WI38 (cell line): ENCODE measurements at regions not wholly inside any gene's neighbourhood (a gene's known extent, or its start where the extent isn't known, plus 50 kb on each side); places are given as distances from the start of the nearest gene placed in this dataset.

Experiments used
- H3K4me3 ChIP-seq: 2 replicates; pipeline ENCODE4 v1.5.1; 2011; ENCODE audit warnings: low read depth, mild to moderate bottlenecking, control low read depth, low read length
- TF ChIP-seq, protein P1 (sequence below): IDR thresholded peaks from 2 replicates; pipeline ENCODE4 v1.5.1; 2012; ENCODE audit warnings: low read depth, mild to moderate bottlenecking, control low read depth, low read length

DNA sequence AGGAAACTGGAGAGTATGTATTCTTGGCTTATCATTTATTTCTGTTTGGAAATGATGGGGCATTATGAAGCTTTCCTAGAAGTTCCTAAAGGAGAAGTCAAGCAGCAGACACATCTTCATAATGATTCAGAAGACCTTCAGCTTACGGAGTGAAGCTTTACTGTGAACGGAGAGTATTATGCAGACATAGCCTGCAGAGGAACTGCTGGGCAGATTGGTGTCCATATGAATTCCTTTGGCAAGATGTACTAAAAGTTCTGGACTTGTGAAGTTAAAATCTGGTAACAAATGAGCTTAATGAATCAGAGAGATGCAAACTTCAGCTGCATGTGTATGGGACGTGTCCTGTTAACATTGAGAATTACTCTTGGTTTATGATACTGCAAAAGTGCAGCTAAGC is 60.1 kb downstream of the NABP1 start:
- H3K4me3 ChIP-seq, result no peak overlapping the region
- TF ChIP-seq, protein P1, sequence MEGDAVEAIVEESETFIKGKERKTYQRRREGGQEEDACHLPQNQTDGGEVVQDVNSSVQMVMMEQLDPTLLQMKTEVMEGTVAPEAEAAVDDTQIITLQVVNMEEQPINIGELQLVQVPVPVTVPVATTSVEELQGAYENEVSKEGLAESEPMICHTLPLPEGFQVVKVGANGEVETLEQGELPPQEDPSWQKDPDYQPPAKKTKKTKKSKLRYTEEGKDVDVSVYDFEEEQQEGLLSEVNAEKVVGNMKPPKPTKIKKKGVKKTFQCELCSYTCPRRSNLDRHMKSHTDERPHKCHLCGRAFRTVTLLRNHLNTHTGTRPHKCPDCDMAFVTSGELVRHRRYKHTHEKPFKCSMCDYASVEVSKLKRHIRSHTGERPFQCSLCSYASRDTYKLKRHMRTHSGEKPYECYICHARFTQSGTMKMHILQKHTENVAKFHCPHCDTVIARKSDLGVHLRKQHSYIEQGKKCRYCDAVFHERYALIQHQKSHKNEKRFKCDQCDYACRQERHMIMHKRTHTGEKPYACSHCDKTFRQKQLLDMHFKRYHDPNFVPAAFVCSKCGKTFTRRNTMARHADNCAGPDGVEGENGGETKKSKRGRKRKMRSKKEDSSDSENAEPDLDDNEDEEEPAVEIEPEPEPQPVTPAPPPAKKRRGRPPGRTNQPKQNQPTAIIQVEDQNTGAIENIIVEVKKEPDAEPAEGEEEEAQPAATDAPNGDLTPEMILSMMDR, result no peak

DNA sequence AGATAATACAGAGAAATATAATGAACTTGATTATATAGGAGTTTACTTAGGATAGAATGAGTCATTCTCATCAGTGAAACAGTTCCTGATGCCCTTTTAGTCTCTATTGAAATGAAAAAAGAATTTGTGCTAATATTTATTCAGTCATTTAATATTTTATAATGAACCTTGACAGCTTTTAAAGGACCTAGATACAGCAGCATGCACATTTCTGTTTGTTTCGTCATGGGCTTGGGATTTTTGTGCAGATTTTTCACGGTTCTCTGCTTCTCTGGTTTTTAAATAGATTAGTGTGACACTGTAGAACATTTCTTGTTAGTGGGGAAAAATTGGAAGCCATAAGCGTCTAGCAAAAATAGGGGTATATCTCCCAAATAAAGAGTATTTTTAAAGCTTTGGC is 60.7 kb downstream of the NABP1 start:
- TF ChIP-seq, protein P1, result no peak
- H3K4me3 ChIP-seq, result no peak overlapping the region

DNA sequence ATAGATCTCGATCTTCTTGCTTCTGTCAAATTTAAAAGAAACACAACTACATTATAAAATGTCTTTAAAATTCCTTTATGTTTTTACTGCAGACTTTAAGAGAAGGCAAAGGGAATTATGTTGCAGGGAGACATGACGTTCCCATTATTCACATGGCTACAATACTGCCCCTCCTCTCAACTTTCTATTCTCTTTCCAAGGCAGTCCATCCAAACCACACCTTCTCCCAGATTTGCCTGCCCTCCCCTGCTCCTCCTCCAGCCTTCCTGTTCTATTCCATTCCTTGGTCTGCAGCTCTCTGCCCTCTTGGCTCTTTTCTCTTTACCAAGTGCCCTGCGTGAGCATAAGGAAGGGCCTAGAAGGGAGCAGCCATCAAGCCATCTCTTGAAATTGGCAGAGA is 61.3 kb downstream of the NABP1 start:
- TF ChIP-seq, protein P1, result no peak
- H3K4me3 ChIP-seq, result no peak overlapping the region

DNA sequence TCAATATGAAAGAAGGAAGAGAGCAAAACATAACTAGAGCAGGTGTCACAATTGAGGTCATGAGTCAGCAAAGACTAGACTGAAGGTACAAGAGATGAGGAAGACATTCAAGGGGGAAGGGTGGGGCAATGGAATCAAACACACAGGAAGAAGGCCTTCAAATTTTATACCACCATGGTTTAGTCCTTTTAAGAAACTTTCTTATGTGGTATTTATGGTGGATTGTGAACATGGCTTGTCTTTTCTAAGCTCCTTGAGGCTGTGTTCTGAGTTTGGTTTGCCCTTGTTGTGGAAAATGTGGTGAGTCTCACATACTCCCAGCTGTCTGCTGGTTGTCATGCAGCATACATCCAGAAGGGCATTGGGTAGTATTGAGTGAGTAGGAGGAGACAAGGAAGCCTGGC is 62.1 kb downstream of the NABP1 start:
- TF ChIP-seq, protein P1, result no peak
- no peak overlapping the region for H3K4me3 ChIP-seq

DNA sequence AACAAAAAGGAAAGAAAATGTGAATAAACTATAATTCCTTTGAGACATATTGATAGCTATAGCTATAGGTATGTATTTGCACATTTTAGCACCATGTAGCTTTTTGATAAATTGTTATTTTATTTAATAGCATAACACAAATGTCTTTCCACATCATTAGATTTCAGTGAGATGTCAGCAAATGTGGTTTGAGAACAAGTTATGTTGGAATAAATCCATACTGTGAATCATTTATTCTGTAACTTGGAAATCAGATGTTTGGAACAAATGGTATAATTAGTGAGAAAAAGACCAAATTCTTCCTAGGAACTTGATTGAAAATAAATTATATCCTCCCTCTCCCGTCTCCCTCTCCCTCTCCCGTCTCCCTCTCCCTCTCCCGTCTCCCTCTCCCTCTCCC is 62.8 kb downstream of the NABP1 start:
- no peak overlapping the region for H3K4me3 ChIP-seq
- TF ChIP-seq, protein P1, result no peak

DNA sequence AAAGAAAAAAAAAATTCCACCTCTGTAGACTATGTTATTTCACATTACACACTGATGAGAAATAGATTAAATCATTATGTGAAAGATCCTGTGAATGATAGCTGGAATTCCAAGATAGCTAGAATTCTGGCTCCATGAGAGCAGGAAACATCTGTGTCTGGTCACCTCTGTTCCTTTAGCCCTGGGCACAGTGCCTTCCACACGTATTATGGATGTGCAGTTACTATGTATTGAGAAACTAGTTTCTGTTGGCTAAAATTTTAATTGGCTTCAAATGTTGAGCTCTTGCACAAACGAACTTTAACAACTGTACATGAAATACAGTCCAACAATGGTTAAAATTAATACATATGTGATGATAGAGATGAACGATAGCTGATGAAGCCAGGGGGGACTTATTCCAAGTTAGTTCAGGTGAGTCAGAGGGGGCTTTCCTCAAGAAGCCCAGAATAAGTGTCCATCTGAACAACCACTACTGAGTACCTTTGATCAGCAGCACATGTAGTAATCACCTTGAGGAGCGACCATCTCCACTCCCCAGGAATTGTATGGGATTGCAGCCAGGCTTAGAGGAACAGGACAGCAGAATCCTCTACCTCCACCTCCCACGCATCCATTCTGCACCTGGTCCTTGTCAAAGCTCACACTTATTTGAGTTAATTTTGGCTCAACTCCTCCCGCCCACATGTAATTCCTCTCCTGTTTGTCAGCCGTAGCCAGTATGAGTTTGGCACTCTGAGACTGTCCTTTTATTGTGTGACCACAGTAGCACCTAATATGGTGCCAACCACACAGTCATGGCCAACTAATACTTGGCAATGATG is 68.6 kb downstream of the NABP1 start:
- TF ChIP-seq, protein P1, result no peak
- no peak overlapping the region for H3K4me3 ChIP-seq

DNA sequence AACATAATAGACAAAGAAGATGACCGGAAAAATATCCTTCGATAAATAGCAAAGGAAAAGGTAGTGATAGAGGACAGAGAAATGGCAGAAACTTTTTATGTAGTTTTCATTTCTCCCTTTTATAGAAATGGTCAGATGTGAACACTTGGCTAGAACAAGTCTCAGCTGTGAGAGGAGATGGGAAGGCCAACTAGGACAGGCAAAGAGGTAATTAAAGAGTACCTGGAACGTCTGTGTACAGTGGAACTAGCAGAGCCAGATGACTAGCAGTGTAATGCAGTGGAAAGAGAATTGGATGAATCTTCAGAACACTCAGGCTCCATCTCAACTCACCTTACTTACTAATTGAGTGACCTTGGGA is 69.2 kb downstream of the NABP1 start:
- TF ChIP-seq, protein P1, result no peak
- no peak overlapping the region for H3K4me3 ChIP-seq
